Large intestine (tissue), 3 donors: ENCODE measurements at regions not wholly inside any gene's neighbourhood (a gene's known extent, or its start where the extent isn't known, plus 50 kb on each side); places are given as distances from the start of the nearest gene placed in this dataset.

Source experiments
- DNase-seq, 2 donors: peaks; one replicate each; pipeline versions ENCODE4 v3.0.0 to v3.0.0-alpha.2; 2013
- H3K27ac ChIP-seq: one replicate; pipeline ENCODE4 v1.5.1; 2013; ENCODE audit warnings: low read length
- H3K27me3 ChIP-seq: 2 replicates; pipeline ENCODE4 v1.6.1; 2013; ENCODE audit warnings: low read length; ENCODE audit not compliant: control insufficient read depth, insufficient read depth
- H3K36me3 ChIP-seq: 2 replicates; pipeline ENCODE4 v1.6.1; 2013; ENCODE audit warnings: low read length; ENCODE audit not compliant: control insufficient read depth, insufficient read depth
- H3K4me1 ChIP-seq: one replicate; pipeline ENCODE4 v1.6.1; 2013; ENCODE audit warnings: low read length; ENCODE audit not compliant: control insufficient read depth, insufficient read depth
- H3K4me3 ChIP-seq: one replicate; pipeline ENCODE4 v1.5.1; 2013; ENCODE audit warnings: low read length
- H3K9me3 ChIP-seq: one replicate; pipeline ENCODE4 v1.6.1; 2013; ENCODE audit warnings: mild to moderate bottlenecking, low read depth, low read length, moderate library complexity; ENCODE audit not compliant: control insufficient read depth
- WGBS: methylation state at CpG from one replicate; pipeline ENCODE4 v1.1.5; 2013; ENCODE audit warnings: low lambda C conversion rate; ENCODE audit not compliant: insufficient coverage; 5-methylcytosine and 5-hydroxymethylcytosine counted together

- Histone ChIP-seq H3K27ac (no peak overlapping the region), H3K36me3 (no peaks in the 10 kb centered on the region), H3K27me3 (no peaks in the 10 kb centered on the region), H3K9me3 (no peaks in the 10 kb centered on the region), H3K4me1 (no peaks in the 10 kb centered on the region), H3K4me3 (no peak overlapping the region)
- WGBS = no CpG with 5 or more reads among the region's 4 CpGs
- no peak for DNase-seq
Observed at GRCh38 chr16:80056324-80056723, 455.8 kb upstream of the MAF start.

GRCh38 chr16:80055831-80056230, 455.3 kb upstream of the MAF start:
- H3K9me3 ChIP-seq = no peaks in the 10 kb centered on the region
- H3K27ac ChIP-seq = no peak overlapping the region
- H3K27me3 ChIP-seq = no peaks in the 10 kb centered on the region
- no peaks in the 10 kb centered on the region for H3K36me3 ChIP-seq
- 100% methylated on average over 2 of the region's 3 CpGs for WGBS
- DNase-seq = no peak
- no peak overlapping the region for H3K4me3 ChIP-seq
- H3K4me1 ChIP-seq = no peaks in the 10 kb centered on the region

- no peaks in the 10 kb centered on the region for H3K4me1 ChIP-seq
- no peaks in the 10 kb centered on the region for H3K36me3 ChIP-seq
- WGBS = no CpG with 5 or more reads among the region's 2 CpGs
- no peaks in the 10 kb centered on the region for H3K27me3 ChIP-seq
- H3K9me3 ChIP-seq = no peaks in the 10 kb centered on the region
- no peak for DNase-seq
- no peak overlapping the region for H3K27ac ChIP-seq
- no peak overlapping the region for H3K4me3 ChIP-seq
Observed at GRCh38 chr16:80054647-80055046, 454.1 kb upstream of the MAF start.

DNA sequence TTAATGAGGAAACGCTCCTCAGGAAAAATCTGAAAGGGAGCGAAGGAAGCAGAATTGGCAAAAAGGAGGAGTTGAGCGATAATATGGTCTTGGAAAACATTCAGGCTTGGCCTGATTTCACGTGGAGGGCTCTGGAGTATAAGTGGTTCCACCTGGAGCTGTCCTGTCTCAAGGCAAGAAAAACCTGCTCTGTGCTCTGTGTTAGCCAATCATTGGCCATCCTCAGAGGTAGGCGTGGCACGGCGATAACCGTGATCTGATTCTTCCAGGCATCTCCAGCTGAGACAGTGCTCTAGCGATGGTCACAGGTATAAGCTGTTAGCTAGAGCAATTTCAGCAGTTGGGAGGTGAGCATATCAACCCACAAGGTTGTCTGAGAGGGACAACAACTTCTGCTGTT, 450.5 kb upstream of the MAF start:
- DNase-seq = no peak
- H3K27me3 ChIP-seq = no peaks in the 10 kb centered on the region
- H3K27ac ChIP-seq = no peak overlapping the region
- peaks cover 4% of the 10 kb centered on the region for H3K4me1 ChIP-seq
- no peaks in the 10 kb centered on the region for H3K36me3 ChIP-seq
- H3K9me3 ChIP-seq = no peaks in the 10 kb centered on the region
- 79% methylated on average over 3 of the region's 9 CpGs for WGBS
- no peak overlapping the region for H3K4me3 ChIP-seq

- H3K36me3 ChIP-seq = no peaks in the 10 kb centered on the region
- DNase-seq = no peak
- no peaks in the 10 kb centered on the region for H3K9me3 ChIP-seq
- H3K27ac ChIP-seq = no peak overlapping the region
- WGBS = 71% methylated on average over 1 of the region's 1 CpG
- no peak overlapping the region for H3K4me3 ChIP-seq
- peaks cover 6% of the 10 kb centered on the region for H3K4me1 ChIP-seq
- H3K27me3 ChIP-seq = no peaks in the 10 kb centered on the region
Observed at GRCh38 chr16:80048250-80048649, 447.7 kb upstream of the MAF start.

- H3K27ac ChIP-seq = no peak overlapping the region
- WGBS = no CpG with 5 or more reads among the region's 1 CpG
- no peaks in the 10 kb centered on the region for H3K27me3 ChIP-seq
- H3K4me3 ChIP-seq = no peak overlapping the region
- DNase-seq = no peak
- H3K4me1 ChIP-seq = peaks cover 6% of the 10 kb centered on the region
- H3K9me3 ChIP-seq = no peaks in the 10 kb centered on the region
- H3K36me3 ChIP-seq = no peaks in the 10 kb centered on the region
Observed at GRCh38 chr16:80047842-80048241, 447.3 kb upstream of the MAF start.

- no peak overlapping the region for H3K4me3 ChIP-seq
- no peaks in the 10 kb centered on the region for H3K27me3 ChIP-seq
- H3K4me1 ChIP-seq = peaks cover 6% of the 10 kb centered on the region
- no peak for DNase-seq
- no peaks in the 10 kb centered on the region for H3K9me3 ChIP-seq
- WGBS = no CpG with 5 or more reads among the region's 2 CpGs
- no peaks in the 10 kb centered on the region for H3K36me3 ChIP-seq
- H3K27ac ChIP-seq = no peak overlapping the region
Observed at GRCh38 chr16:80046848-80047247, 446.3 kb upstream of the MAF start.

DNA sequence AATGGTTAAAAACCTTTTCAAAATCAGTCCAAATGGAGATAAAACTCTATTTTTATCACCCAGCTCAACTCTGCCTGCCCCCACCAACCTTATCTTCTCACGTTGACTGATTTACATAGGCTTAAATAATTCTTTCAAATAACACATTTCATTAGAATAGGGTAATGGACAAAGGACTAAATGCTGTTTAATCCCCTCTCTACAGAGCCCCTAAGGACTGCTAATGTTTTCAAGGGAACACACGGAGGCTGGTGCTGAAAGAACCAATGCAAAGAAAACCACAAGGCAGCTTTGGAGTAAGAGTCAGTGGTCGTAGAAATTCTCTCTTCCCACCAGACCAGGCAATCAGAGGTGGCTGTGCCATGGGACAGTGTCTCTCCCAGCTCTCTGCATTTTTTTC, 445.7 kb upstream of the MAF start:
- WGBS = no CpG with 5 or more reads among the region's 3 CpGs
- H3K27ac ChIP-seq = no peak overlapping the region
- no peak for DNase-seq
- H3K4me1 ChIP-seq = peaks cover 6% of the 10 kb centered on the region
- H3K4me3 ChIP-seq = no peak overlapping the region
- no peaks in the 10 kb centered on the region for H3K36me3 ChIP-seq
- H3K9me3 ChIP-seq = no peaks in the 10 kb centered on the region
- no peaks in the 10 kb centered on the region for H3K27me3 ChIP-seq

DNA sequence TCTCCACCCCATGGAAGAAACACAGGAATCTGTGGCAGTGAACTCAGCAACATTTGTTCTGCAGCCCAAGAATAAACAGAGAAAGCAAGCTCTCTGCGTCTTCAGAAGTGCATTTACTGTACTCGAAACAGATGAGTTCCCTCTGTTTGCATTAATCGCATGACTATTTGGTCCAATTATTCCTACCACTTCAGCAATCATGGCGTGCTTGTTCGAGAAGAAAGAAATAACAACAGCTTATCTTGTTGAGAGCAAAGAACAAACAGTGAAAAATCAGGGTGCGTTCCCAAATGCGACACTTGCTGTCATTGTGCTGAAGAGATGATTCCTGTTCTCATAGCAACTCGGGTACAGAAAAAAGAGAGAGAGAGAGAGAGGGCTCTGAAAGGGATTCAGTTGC, 445.3 kb upstream of the MAF start:
- H3K36me3 ChIP-seq = no peaks in the 10 kb centered on the region
- no peaks in the 10 kb centered on the region for H3K9me3 ChIP-seq
- H3K4me1 ChIP-seq = peaks cover 6% of the 10 kb centered on the region
- no peaks in the 10 kb centered on the region for H3K27me3 ChIP-seq
- WGBS = 0% methylated on average over 2 of the region's 8 CpGs
- no peak overlapping the region for H3K27ac ChIP-seq
- DNase-seq = peak in 1 of 2 donors; percentile 34
- no peak overlapping the region for H3K4me3 ChIP-seq

- H3K4me3 ChIP-seq = no peak overlapping the region
- no peak for DNase-seq
- H3K27ac ChIP-seq = no peak overlapping the region
- no peaks in the 10 kb centered on the region for H3K36me3 ChIP-seq
- WGBS = no CpG with 5 or more reads among the region's 2 CpGs
- H3K4me1 ChIP-seq = peaks cover 6% of the 10 kb centered on the region
- H3K9me3 ChIP-seq = no peaks in the 10 kb centered on the region
- H3K27me3 ChIP-seq = no peaks in the 10 kb centered on the region
Observed at GRCh38 chr16:80041410-80041809, 440.9 kb upstream of the MAF start.

DNA sequence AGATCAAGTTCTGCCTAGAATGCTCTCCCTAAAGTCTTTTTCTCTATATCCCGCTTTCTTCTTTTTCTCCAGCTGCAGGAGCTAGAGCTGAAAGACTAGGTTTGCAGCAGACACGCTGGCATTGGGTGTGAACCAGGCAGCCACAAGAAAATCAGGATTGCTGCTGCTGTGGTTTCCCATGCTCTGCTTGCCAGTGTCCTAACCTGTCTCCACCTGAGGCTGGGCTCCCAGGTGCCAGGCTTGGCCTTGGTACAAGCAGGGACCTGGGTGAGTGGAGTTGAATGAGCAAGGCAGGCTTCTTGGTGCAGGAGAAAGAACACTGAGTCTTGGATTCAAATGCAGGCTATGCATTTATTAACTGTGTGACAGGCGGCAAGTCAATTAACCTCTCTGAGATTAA, 440.3 kb upstream of the MAF start:
- no CpG with 5 or more reads among the region's 3 CpGs for WGBS
- DNase-seq = no peak
- no peaks in the 10 kb centered on the region for H3K9me3 ChIP-seq
- H3K4me3 ChIP-seq = no peak overlapping the region
- no peaks in the 10 kb centered on the region for H3K27me3 ChIP-seq
- peaks cover 2% of the 10 kb centered on the region for H3K4me1 ChIP-seq
- H3K27ac ChIP-seq = no peak overlapping the region
- no peaks in the 10 kb centered on the region for H3K36me3 ChIP-seq
